Mucosa of descending colon (tissue), 3 donors: ENCODE measurements at regions not wholly inside any gene's neighbourhood (a gene's known extent, or its start where the extent isn't known, plus 50 kb on each side); places are given as distances from the start of the nearest gene placed in this dataset.

Experiments
- ATAC-seq: fragments of 200-7000 bp; cut with Tn5 transposase; one replicate; pipeline ENCODE4 v1.9.1; 2020; ENCODE audit warnings: mild to moderate bottlenecking, moderate library complexity
- DNase-seq, 3 donors: peaks; one replicate each; pipeline ENCODE4 v3.0.0-alpha.2; 2020
- H3K36me3 ChIP-seq: fragments of 200-600 bp; one replicate; pipeline ENCODE4 v1.8.0; 2021; ENCODE audit warnings: low read depth, mild to moderate bottlenecking
- H3K4me1 ChIP-seq: fragments of 200-600 bp; one replicate; pipeline ENCODE4 v1.8.0; 2021; ENCODE audit warnings: low read depth, mild to moderate bottlenecking
- H3K4me3 ChIP-seq: fragments of 200-600 bp; one replicate; pipeline ENCODE4 v1.8.0; 2021; ENCODE audit warnings: mild to moderate bottlenecking
- H3K9me3 ChIP-seq: fragments of 200-600 bp; one replicate; pipeline ENCODE4 v1.8.0; 2021; ENCODE audit warnings: mild to moderate bottlenecking
- CTCF ChIP-seq: fragments of 200-600 bp; IDR thresholded peaks from one replicate; pipeline ENCODE4 v1.8.0; 2022; ENCODE audit warnings: antibody characterized with exemption, mild to moderate bottlenecking
- intact Hi-C, 2 donors: fragments of 100-400 bp; cut with DNase I in 1 of 2; cut with micrococcal nuclease in 1 of 2; formaldehyde crosslinking; loops; one replicate each; pipeline versions ENCODE4 v1.11.0 to v1.11.1; 2022; cut with DNase I, micrococcal nuclease
- donor health status: DM: no; HTN: no; CAD: no; lungs with moderate emphysema.
- donor health status: DM: no; HTN: no; CAD: no.
- donor health status: DM: no; HTN: yes; CAD: no.

GRCh38 chr2:186992597-186992996 lies 143.6 kb upstream of the ZSWIM2 start:
- no peak for TF ChIP-seq CTCF
- no peaks in the 10 kb centered on the region for H3K4me1 ChIP-seq
- ATAC-seq, result no peak
- H3K9me3 ChIP-seq, result no peaks in the 10 kb centered on the region
- intact Hi-C loops, result no loop called here
- DNase-seq, result no peak
- H3K4me3 ChIP-seq, result no peak overlapping the region
- no peaks in the 10 kb centered on the region for H3K36me3 ChIP-seq

GRCh38 chr2:186991766-186992417 lies 142.9 kb upstream of the ZSWIM2 start:
- intact Hi-C loops, result no loop called here
- TF ChIP-seq CTCF, result no peak
- no peak overlapping the region for H3K4me3 ChIP-seq
- H3K36me3 ChIP-seq, result no peaks in the 10 kb centered on the region
- H3K4me1 ChIP-seq, result no peaks in the 10 kb centered on the region
- ATAC-seq, result no peak
- DNase-seq, result no peak
- H3K9me3 ChIP-seq, result no peaks in the 10 kb centered on the region

- TF ChIP-seq CTCF, result no peak
- DNase-seq (no peak), ATAC-seq (no peak)
- Histone ChIP-seq H3K9me3 (no peaks in the 10 kb centered on the region), H3K36me3 (no peaks in the 10 kb centered on the region), H3K4me3 (no peak overlapping the region), H3K4me1 (no peaks in the 10 kb centered on the region)
- intact Hi-C loops, result no loop called here
Observed at GRCh38 chr2:186984966-186985365, 136.0 kb upstream of the ZSWIM2 start.

- Histone ChIP-seq H3K9me3 (no peaks in the 10 kb centered on the region), H3K36me3 (no peaks in the 10 kb centered on the region), H3K4me1 (no peaks in the 10 kb centered on the region), H3K4me3 (no peak overlapping the region)
- no peak for DNase-seq
- intact Hi-C loops, result no loop called here
- ATAC-seq, result no peak
- no peak for TF ChIP-seq CTCF
Observed at GRCh38 chr2:186984481-186984880, 135.5 kb upstream of the ZSWIM2 start.

- Histone ChIP-seq H3K4me1 (no peaks in the 10 kb centered on the region), H3K36me3 (no peaks in the 10 kb centered on the region), H3K4me3 (no peak overlapping the region), H3K9me3 (no peaks in the 10 kb centered on the region)
- DNase-seq, result no peak
- intact Hi-C loops, result no loop called here
- TF ChIP-seq CTCF, result no peak
- ATAC-seq, result no peak
Observed at GRCh38 chr2:186980787-186981550, 132.0 kb upstream of the ZSWIM2 start.
